Left ventricle myocardium superior (tissue), 1 donor: ENCODE measurements at regions not wholly inside any gene's neighbourhood (a gene's known extent, or its start where the extent isn't known, plus 50 kb on each side); places are given as distances from the start of the nearest gene placed in this dataset.
A peak's percentile ranks its signal among the peaks of the same experiment; 100 is the strongest.

ENCODE experiments used
- ATAC-seq: fragments of 200-7000 bp; cut with Tn5 transposase; one replicate; pipeline ENCODE4 v1.9.1; 2020; ENCODE audit warnings: mild to moderate bottlenecking, moderate library complexity
- DNase-seq: peaks from one replicate; pipeline ENCODE4 v3.0.0-alpha.2; 2020
- intact Hi-C: fragments of 100-400 bp; cut with micrococcal nuclease; formaldehyde crosslinking; loops from one replicate; pipeline ENCODE4 v1.11.0; 2022
- donor health status: DM: no; HTN: yes; CAD: no; lungs with severe emphysema.

GRCh38 chr4:159002950-159003349, 99.9 kb upstream of the RAPGEF2 start:
- DNase-seq (no peak), ATAC-seq (no peak)
- intact Hi-C loops, result no loop called here

GRCh38 chr4:159003420-159004253, 99.2 kb upstream of the RAPGEF2 start:
- intact Hi-C loops, result no loop called here
- DNase-seq (no peak), ATAC-seq (no peak)

GRCh38 chr4:159006202-159006601, 96.7 kb upstream of the RAPGEF2 start:
- intact Hi-C loops, result no loop called here
- ATAC-seq (no peak), DNase-seq (no peak)

- DNase-seq, result no peak
- ATAC-seq, result no peak
- intact Hi-C loops, result no loop called here
These were observed 94.2 kb upstream of the RAPGEF2 start for GRCh38 chr4:159008671-159009070.

- DNase-seq (no peak), ATAC-seq (peak; percentile 78)
- intact Hi-C loops, result no loop called here
These were observed 93.4 kb upstream of the RAPGEF2 start for GRCh38 chr4:159009521-159009920.

- DNase-seq (no peak), ATAC-seq (peak; percentile 65)
- intact Hi-C loops, result loop anchor here (10.0 kb wide), 1 partner anchor 165 kb away; no protein-coding TSS in a partner anchor
These were observed 92.8 kb upstream of the RAPGEF2 start for GRCh38 chr4:159010100-159010499.

- intact Hi-C loops, result loop anchor here (10.0 kb wide), 1 partner anchor 164 kb away; no protein-coding TSS in a partner anchor
- ATAC-seq (peak; percentile 99), DNase-seq (peak; percentile 76)
These were observed 92.2 kb upstream of the RAPGEF2 start for GRCh38 chr4:159010563-159011260.

GRCh38 chr4:159012381-159012780, 90.5 kb upstream of the RAPGEF2 start:
- DNase-seq (no peak), ATAC-seq (no peak)
- intact Hi-C loops, result loop anchor here (10.0 kb wide), 1 partner anchor 162 kb away; no protein-coding TSS in a partner anchor

GRCh38 chr4:159013692-159014091, 89.2 kb upstream of the RAPGEF2 start:
- ATAC-seq, result no peak
- DNase-seq, result no peak
- intact Hi-C loops, result loop anchor here (10.0 kb wide), 1 partner anchor 161 kb away; no protein-coding TSS in a partner anchor

- no peak for DNase-seq
- ATAC-seq, result no peak
- intact Hi-C loops, result loop anchor here (10.0 kb wide), 1 partner anchor 160 kb away; no protein-coding TSS in a partner anchor
These were observed 88.0 kb upstream of the RAPGEF2 start for GRCh38 chr4:159014859-159015258.

- ATAC-seq (no peak), DNase-seq (no peak)
- intact Hi-C loops, result loop anchor here (10.0 kb wide), 1 partner anchor 159 kb away; no protein-coding TSS in a partner anchor
These were observed 87.0 kb upstream of the RAPGEF2 start for GRCh38 chr4:159015841-159016240.

GRCh38 chr4:159016593-159017024, 86.3 kb upstream of the RAPGEF2 start:
- DNase-seq, result no peak
- no peak for ATAC-seq
- intact Hi-C loops, result loop anchor here (10.0 kb wide), 1 partner anchor 158 kb away; no protein-coding TSS in a partner anchor

GRCh38 chr4:159017323-159018026, 85.4 kb upstream of the RAPGEF2 start:
- ATAC-seq, result no peak
- DNase-seq, result no peak
- intact Hi-C loops, result loop anchor here (10.0 kb wide), 1 partner anchor 157 kb away; no protein-coding TSS in a partner anchor

GRCh38 chr4:159018062-159018629, 84.7 kb upstream of the RAPGEF2 start:
- ATAC-seq, result peak; percentile 46
- intact Hi-C loops, result loop anchor here (10.0 kb wide), 1 partner anchor 157 kb away; no protein-coding TSS in a partner anchor
- peak; percentile 37 for DNase-seq

- ATAC-seq (peak; percentile 68), DNase-seq (no peak)
- intact Hi-C loops, result loop anchor here (10.0 kb wide), 1 partner anchor 155 kb away; no protein-coding TSS in a partner anchor
These were observed 83.5 kb upstream of the RAPGEF2 start for GRCh38 chr4:159019356-159019755.

- no peak for ATAC-seq
- no peak for DNase-seq
- intact Hi-C loops, result no loop called here
These were observed 81.1 kb upstream of the RAPGEF2 start for GRCh38 chr4:159021597-159022385.

- intact Hi-C loops, result no loop called here
- DNase-seq (no peak), ATAC-seq (peak; percentile 90)
These were observed 79.1 kb upstream of the RAPGEF2 start for GRCh38 chr4:159023741-159024140.

- intact Hi-C loops, result no loop called here
- ATAC-seq (no peak), DNase-seq (no peak)
These were observed 78.6 kb upstream of the RAPGEF2 start for GRCh38 chr4:159024266-159024665.
